ENCODE measurements at regions not wholly inside any gene's neighbourhood (a gene's known extent, or its start where the extent isn't known, plus 50 kb on each side); places are given as distances from the start of the nearest gene placed in this dataset.

DNA sequence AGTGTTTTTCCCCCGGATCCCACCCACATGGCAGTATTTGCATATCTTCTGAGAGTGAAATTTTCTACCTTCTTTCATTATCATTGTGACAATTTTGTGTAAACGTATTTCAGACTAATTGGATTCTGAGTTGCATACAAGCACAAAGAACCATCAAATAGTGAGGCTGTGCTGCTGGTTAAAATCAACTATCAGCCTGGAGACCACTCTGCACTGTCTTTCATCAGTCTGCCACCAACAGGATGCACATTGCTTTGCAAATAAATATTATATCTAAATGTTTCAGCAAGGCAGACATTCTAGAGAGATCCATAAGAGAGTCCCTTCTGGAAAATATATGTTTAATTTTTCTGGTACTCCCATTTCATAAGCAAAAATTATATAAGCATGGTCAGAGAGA is 851.8 kb downstream of the XPNPEP1 start:
- no peak for TF ChIP-seq POLR2A (IDR thresholded peaks at IDR 0.05)
- TF ChIP-seq, protein P1, sequence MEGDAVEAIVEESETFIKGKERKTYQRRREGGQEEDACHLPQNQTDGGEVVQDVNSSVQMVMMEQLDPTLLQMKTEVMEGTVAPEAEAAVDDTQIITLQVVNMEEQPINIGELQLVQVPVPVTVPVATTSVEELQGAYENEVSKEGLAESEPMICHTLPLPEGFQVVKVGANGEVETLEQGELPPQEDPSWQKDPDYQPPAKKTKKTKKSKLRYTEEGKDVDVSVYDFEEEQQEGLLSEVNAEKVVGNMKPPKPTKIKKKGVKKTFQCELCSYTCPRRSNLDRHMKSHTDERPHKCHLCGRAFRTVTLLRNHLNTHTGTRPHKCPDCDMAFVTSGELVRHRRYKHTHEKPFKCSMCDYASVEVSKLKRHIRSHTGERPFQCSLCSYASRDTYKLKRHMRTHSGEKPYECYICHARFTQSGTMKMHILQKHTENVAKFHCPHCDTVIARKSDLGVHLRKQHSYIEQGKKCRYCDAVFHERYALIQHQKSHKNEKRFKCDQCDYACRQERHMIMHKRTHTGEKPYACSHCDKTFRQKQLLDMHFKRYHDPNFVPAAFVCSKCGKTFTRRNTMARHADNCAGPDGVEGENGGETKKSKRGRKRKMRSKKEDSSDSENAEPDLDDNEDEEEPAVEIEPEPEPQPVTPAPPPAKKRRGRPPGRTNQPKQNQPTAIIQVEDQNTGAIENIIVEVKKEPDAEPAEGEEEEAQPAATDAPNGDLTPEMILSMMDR (IDR thresholded peaks at IDR 0.05), result no peak
- no peak for TF ChIP-seq EP300 (IDR thresholded peaks at IDR 0.05)
- TF ChIP-seq POLR2AphosphoS5 (IDR thresholded peaks at IDR 0.05), result no peak
